WTC11 (cell line): ENCODE measurements at regions not wholly inside any gene's neighbourhood (a gene's known extent, or its start where the extent isn't known, plus 50 kb on each side); places are given as distances from the start of the nearest gene placed in this dataset.

ENCODE experiments used
- CREB1 ChIP-seq: sonication (generic); formaldehyde crosslinking; IDR thresholded peaks from 2 replicates; pipeline ENCODE4 v1.8.0; 2023; ENCODE audit warnings: mild to moderate bottlenecking, missing genetic modification reagents
- CREM ChIP-seq: sonication (generic); formaldehyde crosslinking; IDR thresholded peaks from 2 replicates; pipeline ENCODE4 v1.8.1; 2022; ENCODE audit warnings: mild to moderate bottlenecking, missing genetic modification reagents, moderate library complexity
- MAX ChIP-seq: sonication (generic); formaldehyde crosslinking; IDR thresholded peaks from 2 replicates; pipeline ENCODE4 v1.8.0; 2022; ENCODE audit warnings: mild to moderate bottlenecking, missing genetic modification reagents
- MXD4 ChIP-seq: fragments of 250-450 bp; sonication (Bioruptor Pico); IDR thresholded peaks from 2 replicates; pipeline ENCODE4 v1.8.0; 2021; ENCODE audit warnings: mild to moderate bottlenecking, moderate library complexity, borderline replicate concordance
- PRRX2 ChIP-seq: fragments of 250-450 bp; sonication (Bioruptor Pico); IDR thresholded peaks from 2 replicates; pipeline ENCODE4 v1.8.0; 2021; ENCODE audit warnings: mild to moderate bottlenecking
- RELA ChIP-seq: sonication (generic); formaldehyde crosslinking; IDR thresholded peaks from 2 replicates; pipeline ENCODE4 v1.8.1; 2022; ENCODE audit warnings: missing genetic modification reagents, mild to moderate bottlenecking, borderline replicate concordance
- STAT6 ChIP-seq: sonication (generic); formaldehyde crosslinking; conservative IDR thresholded peaks from 2 replicates; pipeline ENCODE4 v1.8.1; 2023; ENCODE audit warnings: mild to moderate bottlenecking, low read depth, missing genetic modification reagents, moderate library complexity
- TEAD4 ChIP-seq: sonication (generic); formaldehyde crosslinking; IDR thresholded peaks from 2 replicates; pipeline ENCODE4 v1.8.0; 2022; ENCODE audit warnings: mild to moderate bottlenecking, missing genetic modification reagents
- ZNF232 ChIP-seq: sonication (generic); formaldehyde crosslinking; IDR thresholded peaks from 2 replicates; pipeline ENCODE4 v1.8.0; 2022; ENCODE audit warnings: mild to moderate bottlenecking, missing genetic modification reagents
- ZNF423 ChIP-seq: fragments of 250-450 bp; sonication (Bioruptor Pico); IDR thresholded peaks from 2 replicates; pipeline ENCODE4 v2.1.2; 2022; ENCODE audit warnings: mild to moderate bottlenecking, moderate library complexity
- TF ChIP-seq, protein P1 (sequence below): fragments of 200-600 bp; IDR thresholded peaks from 2 replicates; pipeline ENCODE4 v1.8.0; 2022; ENCODE audit warnings: antibody characterized with exemption
- TF ChIP-seq, protein P2 (sequence below): sonication (generic); formaldehyde crosslinking; IDR thresholded peaks from 2 replicates; pipeline ENCODE4 v1.8.1; 2022; ENCODE audit warnings: mild to moderate bottlenecking, missing genetic modification reagents, moderate library complexity, borderline replicate concordance
- TF ChIP-seq, protein P3 (sequence below): sonication (generic); formaldehyde crosslinking; IDR thresholded peaks from 2 replicates; pipeline ENCODE4 v1.8.1; 2023; ENCODE audit warnings: mild to moderate bottlenecking, missing genetic modification reagents

GRCh38 chr21:39063517-39063916 is 119.7 kb downstream of the PSMG1 start:
- TF ChIP-seq, protein P1, sequence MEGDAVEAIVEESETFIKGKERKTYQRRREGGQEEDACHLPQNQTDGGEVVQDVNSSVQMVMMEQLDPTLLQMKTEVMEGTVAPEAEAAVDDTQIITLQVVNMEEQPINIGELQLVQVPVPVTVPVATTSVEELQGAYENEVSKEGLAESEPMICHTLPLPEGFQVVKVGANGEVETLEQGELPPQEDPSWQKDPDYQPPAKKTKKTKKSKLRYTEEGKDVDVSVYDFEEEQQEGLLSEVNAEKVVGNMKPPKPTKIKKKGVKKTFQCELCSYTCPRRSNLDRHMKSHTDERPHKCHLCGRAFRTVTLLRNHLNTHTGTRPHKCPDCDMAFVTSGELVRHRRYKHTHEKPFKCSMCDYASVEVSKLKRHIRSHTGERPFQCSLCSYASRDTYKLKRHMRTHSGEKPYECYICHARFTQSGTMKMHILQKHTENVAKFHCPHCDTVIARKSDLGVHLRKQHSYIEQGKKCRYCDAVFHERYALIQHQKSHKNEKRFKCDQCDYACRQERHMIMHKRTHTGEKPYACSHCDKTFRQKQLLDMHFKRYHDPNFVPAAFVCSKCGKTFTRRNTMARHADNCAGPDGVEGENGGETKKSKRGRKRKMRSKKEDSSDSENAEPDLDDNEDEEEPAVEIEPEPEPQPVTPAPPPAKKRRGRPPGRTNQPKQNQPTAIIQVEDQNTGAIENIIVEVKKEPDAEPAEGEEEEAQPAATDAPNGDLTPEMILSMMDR, result no peak
- TF ChIP-seq, protein P2, sequence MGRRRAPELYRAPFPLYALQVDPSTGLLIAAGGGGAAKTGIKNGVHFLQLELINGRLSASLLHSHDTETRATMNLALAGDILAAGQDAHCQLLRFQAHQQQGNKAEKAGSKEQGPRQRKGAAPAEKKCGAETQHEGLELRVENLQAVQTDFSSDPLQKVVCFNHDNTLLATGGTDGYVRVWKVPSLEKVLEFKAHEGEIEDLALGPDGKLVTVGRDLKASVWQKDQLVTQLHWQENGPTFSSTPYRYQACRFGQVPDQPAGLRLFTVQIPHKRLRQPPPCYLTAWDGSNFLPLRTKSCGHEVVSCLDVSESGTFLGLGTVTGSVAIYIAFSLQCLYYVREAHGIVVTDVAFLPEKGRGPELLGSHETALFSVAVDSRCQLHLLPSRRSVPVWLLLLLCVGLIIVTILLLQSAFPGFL, result no peak
- TF ChIP-seq MAX (CRISPR knock-in tag) (no peak), CREB1 (no peak), PRRX2 (CRISPR knock-in tag) (no peak), TEAD4 (CRISPR knock-in tag) (no peak), ZNF423 (CRISPR knock-in tag) (no peak), ZNF232 (CRISPR knock-in tag) (no peak), CREM (CRISPR knock-in tag) (no peak), STAT6 (CRISPR knock-in tag) (no peak), MXD4 (CRISPR knock-in tag) (no peak), RELA (CRISPR knock-in tag) (no peak)
- TF ChIP-seq, protein P3, sequence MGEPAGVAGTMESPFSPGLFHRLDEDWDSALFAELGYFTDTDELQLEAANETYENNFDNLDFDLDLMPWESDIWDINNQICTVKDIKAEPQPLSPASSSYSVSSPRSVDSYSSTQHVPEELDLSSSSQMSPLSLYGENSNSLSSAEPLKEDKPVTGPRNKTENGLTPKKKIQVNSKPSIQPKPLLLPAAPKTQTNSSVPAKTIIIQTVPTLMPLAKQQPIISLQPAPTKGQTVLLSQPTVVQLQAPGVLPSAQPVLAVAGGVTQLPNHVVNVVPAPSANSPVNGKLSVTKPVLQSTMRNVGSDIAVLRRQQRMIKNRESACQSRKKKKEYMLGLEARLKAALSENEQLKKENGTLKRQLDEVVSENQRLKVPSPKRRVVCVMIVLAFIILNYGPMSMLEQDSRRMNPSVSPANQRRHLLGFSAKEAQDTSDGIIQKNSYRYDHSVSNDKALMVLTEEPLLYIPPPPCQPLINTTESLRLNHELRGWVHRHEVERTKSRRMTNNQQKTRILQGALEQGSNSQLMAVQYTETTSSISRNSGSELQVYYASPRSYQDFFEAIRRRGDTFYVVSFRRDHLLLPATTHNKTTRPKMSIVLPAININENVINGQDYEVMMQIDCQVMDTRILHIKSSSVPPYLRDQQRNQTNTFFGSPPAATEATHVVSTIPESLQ (CRISPR knock-in tag), result no peak
